GM21576 (cell line): ENCODE measurements at regions not wholly inside any gene's neighbourhood (a gene's known extent, or its start where the extent isn't known, plus 50 kb on each side); places are given as distances from the start of the nearest gene placed in this dataset.

Experiments
- ATAC-seq: cut with Tn5 transposase; IDR thresholded peaks from one replicate; pipeline ENCODE4 v1.9.1; 2021; ENCODE audit warnings: mild to moderate bottlenecking, moderate library complexity; ENCODE audit not compliant: unreplicated experiment

- no peak for ATAC-seq
Measured at GRCh38 chr6:88360203-88360797, 194.2 kb upstream of the CNR1 start.

- ATAC-seq: no peak
Measured at GRCh38 chr6:88359530-88360202, 193.5 kb upstream of the CNR1 start.

DNA sequence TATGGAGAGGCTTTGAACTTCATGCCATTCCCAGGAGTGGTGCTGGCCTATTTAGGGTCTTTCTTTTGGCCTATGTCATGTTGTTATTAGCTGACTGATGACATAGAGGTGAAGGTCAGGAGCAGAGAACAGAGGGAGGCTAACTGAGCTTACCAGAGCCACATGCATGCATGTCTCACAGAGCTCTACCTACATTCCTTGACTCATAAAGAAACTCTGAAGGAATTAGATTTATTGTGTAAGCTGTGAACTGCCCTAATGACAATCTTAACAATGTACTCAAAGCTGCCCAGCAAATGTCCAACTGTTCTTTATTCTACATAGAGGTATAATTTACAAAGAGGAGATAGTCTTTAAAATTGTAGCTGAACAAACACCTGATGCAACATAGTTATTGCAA, 192.7 kb upstream of the CNR1 start:
- no peak for ATAC-seq

GRCh38 chr6:88349511-88349910, 183.4 kb upstream of the CNR1 start:
- no peak for ATAC-seq

GRCh38 chr6:88342336-88342735, 176.2 kb upstream of the CNR1 start:
- ATAC-seq: no peak

DNA sequence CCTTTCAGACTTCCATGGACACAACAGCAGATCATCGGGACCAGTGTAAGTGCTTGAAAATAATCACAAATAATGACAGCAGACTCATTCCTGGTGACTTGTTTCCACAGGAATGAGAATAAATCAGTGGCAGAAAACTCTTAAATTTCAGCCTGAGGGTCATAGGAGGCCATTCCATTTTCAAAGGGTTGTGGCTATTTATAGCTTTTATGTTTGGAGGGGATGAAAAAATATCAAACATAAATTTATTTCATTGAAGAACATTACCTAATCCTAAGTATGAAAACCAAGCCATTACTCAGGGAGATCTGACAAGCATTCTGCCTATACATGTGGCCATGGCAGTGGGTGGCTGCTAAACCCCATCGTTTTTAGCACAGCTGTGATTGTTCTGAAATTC, 173.6 kb upstream of the CNR1 start:
- ATAC-seq: no peak

DNA sequence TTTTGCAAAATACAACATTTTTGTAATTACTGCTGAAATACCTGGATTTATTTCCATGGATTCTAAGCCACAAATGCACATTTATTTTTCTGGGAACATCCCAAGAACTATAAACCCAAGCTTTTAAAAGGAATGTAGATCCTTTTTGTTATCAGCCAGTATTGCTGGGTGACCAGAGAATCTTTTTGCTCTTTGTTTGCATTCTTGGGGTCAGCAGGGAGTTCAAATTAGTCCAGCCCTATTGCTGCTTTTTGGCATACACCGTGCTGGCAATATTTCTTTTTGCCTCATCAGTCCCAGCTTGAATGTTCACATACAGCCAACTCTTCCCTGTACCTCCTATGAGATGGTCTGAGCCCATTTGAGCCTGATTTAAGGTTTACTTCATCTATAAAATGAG, 155.2 kb upstream of the CNR1 start:
- ATAC-seq: no peak

- no peak for ATAC-seq
Measured at GRCh38 chr6:88311561-88311960, 145.4 kb upstream of the CNR1 start.

DNA sequence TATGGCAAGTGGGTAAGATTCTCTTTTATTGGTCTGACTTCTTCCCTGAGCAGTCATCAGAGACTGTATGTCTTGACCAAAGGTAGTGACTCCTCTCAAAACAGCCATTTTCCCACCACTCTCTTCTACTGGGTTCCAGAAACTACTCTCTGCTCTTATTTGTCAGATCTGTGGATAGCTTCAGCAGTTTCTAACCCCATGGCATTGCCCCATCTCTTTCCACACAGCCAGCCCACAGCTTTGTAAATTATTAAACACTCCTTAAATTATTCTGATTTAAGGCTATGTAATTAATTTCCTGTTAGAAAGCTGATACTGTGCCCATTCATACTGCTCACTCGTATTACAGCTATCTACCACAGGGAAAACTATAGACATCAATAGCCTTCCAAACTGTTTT, 138.4 kb upstream of the CNR1 start:
- ATAC-seq: no peak

GRCh38 chr6:88302769-88303225, 136.7 kb upstream of the CNR1 start:
- ATAC-seq: no peak

DNA sequence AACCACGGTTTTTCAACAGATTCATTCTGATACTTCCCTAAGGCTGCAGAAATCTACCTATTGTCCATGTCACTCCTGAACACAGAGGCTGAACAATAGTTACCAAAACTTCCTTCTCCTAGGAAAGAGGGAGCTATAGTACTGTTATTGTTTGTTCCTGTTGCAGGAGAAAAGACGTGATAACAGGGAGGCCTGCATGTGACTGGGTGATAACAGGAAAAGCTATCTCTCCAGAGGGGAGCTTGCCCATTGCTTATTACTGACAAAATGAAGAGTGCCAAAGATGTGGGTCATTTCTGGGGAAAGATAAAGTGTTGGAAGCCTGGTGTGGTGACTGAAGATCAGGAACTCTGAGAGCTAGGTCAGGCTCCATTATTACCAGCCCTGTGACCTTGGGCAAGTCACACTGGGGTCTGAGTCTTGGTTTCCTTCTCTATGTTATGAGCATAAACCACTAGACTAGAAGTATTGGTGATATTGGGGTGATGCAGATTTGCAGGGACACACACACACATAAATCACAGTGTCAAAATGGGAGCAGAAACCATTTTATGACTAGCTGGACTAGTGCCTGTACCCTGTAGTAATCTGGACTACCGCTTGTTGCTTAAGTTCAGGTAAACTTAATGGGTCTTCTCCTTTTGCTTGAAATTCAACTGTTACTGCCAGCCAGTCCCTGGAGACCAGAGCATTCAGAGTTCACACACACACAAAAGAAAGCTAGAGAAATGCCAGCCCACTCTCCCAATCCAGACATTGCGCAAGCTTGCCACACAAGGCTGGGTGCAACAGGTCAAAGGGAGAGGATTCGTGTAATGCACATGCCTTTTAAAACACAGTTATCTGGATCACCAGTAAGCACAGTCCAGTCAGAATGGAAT, 136.0 kb upstream of the CNR1 start:
- no peak for ATAC-seq

GRCh38 chr6:88301256-88301655, 135.1 kb upstream of the CNR1 start:
- no peak for ATAC-seq

- no peak for ATAC-seq
Measured at GRCh38 chr6:88298066-88298845, 132.1 kb upstream of the CNR1 start.

- ATAC-seq: no peak
Measured at GRCh38 chr6:88296694-88297093, 130.5 kb upstream of the CNR1 start.

DNA sequence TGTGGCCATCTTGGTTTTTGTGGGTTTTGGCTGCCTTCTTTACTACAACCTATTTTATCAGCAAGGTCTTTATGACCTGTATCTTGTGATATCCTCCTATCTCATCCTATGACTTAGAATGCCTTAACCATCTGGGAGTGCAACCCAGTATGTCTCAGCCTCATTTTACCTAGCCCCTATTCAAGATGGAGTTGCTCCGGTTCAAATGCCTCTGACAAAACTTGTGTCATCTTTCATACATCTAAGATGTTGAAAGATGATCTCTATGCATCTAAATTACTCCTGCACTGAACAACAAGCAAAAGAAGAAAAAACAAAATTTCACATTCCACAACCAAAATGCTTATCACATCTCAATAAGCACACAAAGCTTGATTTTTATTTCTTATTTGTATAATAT, 129.5 kb upstream of the CNR1 start:
- no peak for ATAC-seq

DNA sequence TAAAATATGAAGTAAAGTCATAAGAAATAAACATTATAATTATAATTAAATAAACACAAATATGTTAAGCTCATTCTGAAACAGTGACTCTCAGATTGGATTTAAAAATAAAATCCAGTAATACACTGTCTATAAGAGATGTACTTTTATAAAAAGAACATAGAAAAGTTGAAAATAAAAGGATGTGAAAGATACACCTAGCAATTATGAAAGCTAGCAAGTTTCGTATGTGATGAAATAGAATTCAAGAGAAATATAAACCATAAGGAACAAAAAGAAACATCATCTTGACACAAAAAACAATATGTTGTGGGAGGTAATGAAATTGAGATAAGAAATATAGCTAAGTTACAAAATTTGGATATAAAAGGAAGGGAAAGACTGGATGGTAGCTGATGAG, 128.6 kb upstream of the CNR1 start:
- no peak for ATAC-seq

DNA sequence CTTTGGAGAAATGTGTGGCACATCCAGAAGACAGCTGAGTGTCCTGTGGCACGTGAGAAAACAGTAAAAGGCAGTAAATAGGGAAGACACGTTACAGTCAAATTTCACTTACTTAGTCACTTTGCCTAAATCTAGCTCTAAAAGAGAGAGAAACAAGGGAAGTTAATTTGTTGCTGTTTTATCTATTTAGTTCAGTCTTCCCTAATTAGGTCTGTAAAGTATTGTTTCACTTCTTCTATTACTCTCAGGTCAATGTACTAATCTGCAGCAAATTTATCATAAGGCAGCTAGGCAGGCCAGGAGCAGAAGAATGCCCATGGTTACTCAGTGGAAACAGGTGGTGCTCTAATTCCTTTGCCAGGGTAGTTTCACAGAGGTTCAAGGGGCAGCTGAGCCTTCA, 124.3 kb upstream of the CNR1 start:
- no peak for ATAC-seq

DNA sequence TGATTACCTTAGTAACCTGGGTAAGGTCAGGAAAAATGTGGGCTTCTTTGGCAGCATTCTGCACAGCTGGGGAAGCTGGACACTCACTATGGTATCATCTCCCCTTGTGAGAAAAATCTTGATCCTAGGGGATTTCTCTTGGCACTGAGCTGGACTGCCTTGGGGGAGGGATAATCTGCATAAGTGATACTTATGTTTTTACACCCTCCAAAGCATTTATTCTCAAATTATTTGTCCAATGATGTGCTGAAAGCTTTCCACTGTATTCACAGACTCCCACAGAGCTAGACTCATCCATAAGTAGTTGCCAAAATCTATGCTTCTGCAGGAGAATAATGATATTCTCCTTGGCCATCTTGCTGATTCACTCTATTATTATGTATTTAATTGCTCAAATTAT, 121.5 kb upstream of the CNR1 start:
- ATAC-seq: no peak

GRCh38 chr6:88276331-88276730, 110.2 kb upstream of the CNR1 start:
- no peak for ATAC-seq

DNA sequence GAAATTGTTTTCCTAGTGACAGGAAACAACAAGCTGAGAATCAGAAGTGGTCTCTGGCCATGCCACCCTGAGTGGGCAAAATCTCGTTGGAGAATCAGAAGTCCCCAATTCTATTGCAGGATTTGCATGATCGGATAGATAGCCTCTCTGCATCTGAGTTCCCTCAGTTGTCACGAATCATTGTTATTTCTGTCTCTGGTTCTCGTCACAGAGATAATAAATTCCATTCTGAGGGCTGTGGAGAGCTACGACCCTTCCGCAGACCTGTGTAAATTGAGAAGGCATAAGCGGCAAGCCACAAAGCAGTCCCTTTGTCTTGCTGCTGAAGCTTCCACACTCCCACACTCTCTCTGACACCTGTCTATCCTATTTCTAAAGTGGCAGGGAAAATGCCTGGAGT, 102.4 kb upstream of the CNR1 start:
- ATAC-seq: no peak

GRCh38 chr6:88266126-88266525, 100.0 kb upstream of the CNR1 start:
- ATAC-seq: no peak
